ENCODE measurements at regions not wholly inside any gene's neighbourhood (a gene's known extent, or its start where the extent isn't known, plus 50 kb on each side); places are given as distances from the start of the nearest gene placed in this dataset.

DNA sequence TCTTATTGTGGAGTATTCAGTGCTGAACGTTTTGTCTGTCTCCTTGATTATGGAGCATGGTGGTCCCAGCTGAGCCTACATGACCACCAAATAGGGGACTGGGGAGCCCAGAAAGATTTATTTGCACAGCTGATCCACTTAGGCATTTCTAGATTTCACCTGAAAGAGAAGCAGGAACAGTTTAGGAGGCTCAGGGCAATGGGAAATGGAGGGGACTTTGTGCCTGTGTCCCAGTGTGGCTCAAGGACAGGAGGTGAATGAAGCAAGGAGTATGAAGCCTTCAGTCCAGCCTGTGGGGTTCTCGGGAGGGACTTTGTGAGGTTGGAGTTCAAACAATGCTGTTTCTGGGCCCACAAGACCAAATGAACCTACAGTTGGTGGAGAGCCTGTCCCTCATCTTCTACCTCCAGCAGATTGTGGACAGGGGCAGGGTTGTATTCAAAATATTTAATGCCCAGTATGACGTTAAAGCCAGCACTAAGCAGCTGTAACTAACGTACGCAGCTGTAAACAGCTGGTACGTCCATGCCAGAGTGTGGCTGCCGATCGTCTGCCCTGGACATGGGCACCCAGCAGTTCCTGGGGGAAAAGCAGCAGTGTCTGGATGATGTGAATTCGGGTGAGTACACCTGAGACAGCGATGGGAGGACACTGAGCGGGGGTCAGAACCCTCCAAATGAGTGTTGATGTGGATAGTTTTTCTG, 164.9 kb upstream of the RAB4A start:
- H3K27ac ChIP-seq: no peak overlapping the region
- no peak for TF ChIP-seq ZFX (IDR thresholded peaks at IDR 0.05)
- TF ChIP-seq, protein P1, sequence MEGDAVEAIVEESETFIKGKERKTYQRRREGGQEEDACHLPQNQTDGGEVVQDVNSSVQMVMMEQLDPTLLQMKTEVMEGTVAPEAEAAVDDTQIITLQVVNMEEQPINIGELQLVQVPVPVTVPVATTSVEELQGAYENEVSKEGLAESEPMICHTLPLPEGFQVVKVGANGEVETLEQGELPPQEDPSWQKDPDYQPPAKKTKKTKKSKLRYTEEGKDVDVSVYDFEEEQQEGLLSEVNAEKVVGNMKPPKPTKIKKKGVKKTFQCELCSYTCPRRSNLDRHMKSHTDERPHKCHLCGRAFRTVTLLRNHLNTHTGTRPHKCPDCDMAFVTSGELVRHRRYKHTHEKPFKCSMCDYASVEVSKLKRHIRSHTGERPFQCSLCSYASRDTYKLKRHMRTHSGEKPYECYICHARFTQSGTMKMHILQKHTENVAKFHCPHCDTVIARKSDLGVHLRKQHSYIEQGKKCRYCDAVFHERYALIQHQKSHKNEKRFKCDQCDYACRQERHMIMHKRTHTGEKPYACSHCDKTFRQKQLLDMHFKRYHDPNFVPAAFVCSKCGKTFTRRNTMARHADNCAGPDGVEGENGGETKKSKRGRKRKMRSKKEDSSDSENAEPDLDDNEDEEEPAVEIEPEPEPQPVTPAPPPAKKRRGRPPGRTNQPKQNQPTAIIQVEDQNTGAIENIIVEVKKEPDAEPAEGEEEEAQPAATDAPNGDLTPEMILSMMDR (conservative IDR thresholded peaks at IDR 0.05): no peak

DNA sequence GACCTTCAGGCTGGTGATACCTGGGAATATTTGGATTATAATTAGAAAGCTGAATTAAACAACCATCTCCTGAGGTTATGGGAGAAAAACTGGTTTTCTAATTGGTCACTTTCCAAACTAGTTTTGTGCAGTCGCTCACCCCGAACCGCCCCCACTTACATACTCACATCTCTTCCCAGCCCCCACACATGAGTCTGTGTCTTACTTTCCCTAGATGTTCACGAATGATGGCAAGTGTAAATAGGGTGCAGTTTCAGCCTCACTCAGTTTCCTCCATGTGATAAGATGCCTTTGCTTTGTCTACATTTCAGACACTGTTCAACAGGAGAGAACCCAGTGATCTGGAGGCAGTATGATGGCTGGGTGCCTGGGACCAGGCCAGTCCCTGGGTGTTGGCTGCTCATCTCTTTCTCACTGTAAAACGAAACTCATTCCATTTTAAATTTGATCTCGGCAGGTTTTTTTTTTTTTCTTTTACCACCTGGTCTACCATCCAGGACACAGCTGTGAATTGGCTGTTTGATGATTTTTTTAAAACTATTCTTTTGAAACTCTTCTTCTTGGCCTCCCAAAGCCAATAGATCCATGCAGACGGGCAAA, 164.3 kb upstream of the RAB4A start:
- TF ChIP-seq, protein P1 (conservative IDR thresholded peaks at IDR 0.05): no peak
- no peak for TF ChIP-seq ZFX (IDR thresholded peaks at IDR 0.05)
- no peak overlapping the region for H3K27ac ChIP-seq

DNA sequence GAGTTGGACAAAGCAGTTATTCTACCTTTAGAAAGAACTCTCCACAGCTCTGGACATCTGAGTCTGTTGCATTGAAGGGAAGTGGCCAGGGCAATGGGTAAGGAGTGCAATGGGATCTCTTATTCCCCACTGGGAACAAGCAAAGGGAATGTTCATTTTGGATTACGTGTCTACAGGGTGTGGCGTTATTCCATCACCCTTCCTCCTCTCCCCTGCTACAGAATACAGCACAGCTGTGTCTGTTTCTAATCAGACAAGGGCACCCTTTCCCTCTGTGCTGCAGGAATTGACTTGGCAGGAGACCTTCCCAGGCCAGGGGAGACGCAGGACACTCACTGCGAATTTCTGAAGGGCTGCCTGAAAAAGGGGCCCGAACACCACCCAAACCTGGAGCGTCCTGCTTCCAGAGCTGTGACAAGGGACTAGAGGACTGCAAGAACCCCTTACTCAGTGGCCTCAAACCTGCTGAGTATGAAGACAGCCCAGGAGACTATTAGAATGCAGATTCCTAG, 163.6 kb upstream of the RAB4A start:
- H3K27ac ChIP-seq: no peak overlapping the region
- TF ChIP-seq, protein P1 (conservative IDR thresholded peaks at IDR 0.05): no peak
- no peak for TF ChIP-seq ZFX (IDR thresholded peaks at IDR 0.05)

DNA sequence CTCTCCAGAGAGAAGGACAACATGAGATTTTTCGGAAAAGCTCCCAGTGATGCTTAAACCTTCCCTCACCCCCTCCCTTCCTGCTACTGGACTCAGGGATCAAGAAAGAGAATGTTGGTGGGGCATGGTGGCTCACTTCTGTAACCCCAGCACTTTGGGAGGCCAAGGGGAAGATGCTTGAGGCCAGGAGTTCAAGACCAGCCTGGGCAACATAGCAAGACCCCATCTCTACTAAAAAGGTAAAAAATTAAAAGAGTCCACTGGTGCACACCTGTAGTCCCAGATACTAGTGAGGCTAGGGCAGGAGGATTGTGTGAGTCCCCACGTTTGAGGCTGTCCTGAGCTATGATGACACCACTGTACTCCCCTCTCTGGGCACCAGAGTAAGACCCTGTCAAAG, 162.9 kb upstream of the RAB4A start:
- no peak overlapping the region for H3K27ac ChIP-seq
- TF ChIP-seq ZFX (IDR thresholded peaks at IDR 0.05): no peak
- TF ChIP-seq, protein P1 (conservative IDR thresholded peaks at IDR 0.05): no peak

DNA sequence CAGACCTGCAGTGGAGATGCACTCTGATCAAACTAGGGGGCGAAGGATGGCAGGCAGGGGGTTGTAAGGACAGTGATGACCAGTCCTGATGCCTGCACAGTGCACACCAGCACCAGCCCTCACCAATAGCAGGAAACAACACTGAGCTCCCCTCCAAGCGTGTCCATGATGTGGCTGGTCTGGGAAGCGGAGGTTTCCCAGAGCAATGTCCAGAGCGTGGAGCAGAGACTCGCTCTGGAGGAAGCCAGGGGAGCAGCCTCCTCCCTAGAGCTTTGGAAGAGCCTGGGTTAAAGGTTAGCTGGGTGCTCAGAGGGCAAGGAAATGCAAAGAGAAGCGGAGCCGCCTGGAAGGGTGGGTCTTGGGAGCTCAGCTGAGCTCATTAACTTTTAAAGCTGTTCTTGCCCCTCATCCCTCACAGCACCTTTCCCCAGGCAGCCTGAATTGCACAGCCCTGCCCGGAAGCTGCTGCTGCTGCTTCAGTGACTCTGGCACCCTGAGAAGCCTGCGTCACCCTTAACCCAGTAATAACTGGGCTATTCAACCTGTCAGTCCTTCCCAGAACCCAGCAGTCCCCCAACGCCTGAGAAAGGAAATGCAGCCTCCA, 162.2 kb upstream of the RAB4A start:
- TF ChIP-seq, protein P1 (conservative IDR thresholded peaks at IDR 0.05): no peak
- no peak for TF ChIP-seq ZFX (IDR thresholded peaks at IDR 0.05)
- no peak overlapping the region for H3K27ac ChIP-seq

DNA sequence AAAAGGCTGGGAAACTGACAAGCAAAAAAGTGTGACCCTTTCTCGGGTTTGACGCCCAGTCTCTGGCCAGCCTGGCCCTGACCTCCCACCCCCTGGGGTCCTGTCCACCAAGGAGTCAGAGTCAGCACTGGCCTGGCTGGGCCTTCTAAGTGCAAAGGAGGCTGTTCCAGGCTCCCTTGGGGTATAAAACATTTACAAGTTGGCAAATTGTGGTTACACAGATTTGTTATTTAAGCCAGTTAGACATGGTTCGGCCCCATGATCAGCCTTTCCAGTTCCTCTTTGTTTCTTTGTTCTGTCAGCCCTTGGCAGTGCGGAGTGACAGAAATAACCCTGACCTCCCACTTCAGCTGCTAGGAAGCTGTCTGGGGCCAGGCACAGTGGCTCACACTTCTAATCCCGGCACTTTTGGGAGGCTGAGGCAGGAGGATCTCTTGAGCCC, 161.6 kb upstream of the RAB4A start:
- TF ChIP-seq, protein P1 (conservative IDR thresholded peaks at IDR 0.05): no peak
- no peak for TF ChIP-seq ZFX (IDR thresholded peaks at IDR 0.05)
- no peak overlapping the region for H3K27ac ChIP-seq

DNA sequence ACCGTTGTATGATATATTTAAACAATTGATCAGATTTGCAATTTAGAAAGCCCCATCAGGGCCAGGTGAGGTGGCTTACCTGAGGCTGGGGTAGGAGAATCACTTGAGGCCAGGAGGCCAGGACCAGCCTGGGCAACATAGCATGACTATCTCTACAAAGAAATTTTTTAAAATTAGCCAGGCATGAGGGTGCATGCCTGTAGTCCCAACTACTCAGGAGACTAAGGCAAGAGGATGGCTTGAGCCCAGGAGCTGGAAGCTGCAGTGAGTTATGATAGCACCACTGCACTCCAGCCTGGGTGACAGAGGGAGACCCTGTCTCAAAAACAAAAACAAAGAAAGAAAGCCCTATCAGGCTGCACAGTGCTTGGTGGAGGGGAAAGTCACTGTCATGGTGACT, 159.9 kb upstream of the RAB4A start:
- TF ChIP-seq, protein P1 (conservative IDR thresholded peaks at IDR 0.05): no peak
- TF ChIP-seq ZFX (IDR thresholded peaks at IDR 0.05): no peak
- H3K27ac ChIP-seq: no peak overlapping the region

Data from C4-2B (cell line).